Astrocyte (in vitro differentiated cells and primary cell): ENCODE measurements at regions not wholly inside any gene's neighbourhood (a gene's known extent, or its start where the extent isn't known, plus 50 kb on each side); places are given as distances from the start of the nearest gene placed in this dataset.

Experiments used
- EZH2 ChIP-seq: IDR thresholded peaks from 2 replicates; pipeline ENCODE4 v1.6.1; 2012; ENCODE audit warnings: mild to moderate bottlenecking, low read length, inconsistent platforms; ENCODE audit not compliant: insufficient read depth
- TF ChIP-seq, protein P1 (sequence below): IDR thresholded peaks from 2 replicates; pipeline ENCODE4 v1.5.1; 2011; ENCODE audit warnings: low read depth, mild to moderate bottlenecking, inconsistent platforms, low read length, moderate library complexity; ENCODE audit not compliant: insufficient read depth

GRCh38 chr9:129400971-129401622 lies 219.8 kb downstream of the C9orf50 start:
- TF ChIP-seq, protein P1, sequence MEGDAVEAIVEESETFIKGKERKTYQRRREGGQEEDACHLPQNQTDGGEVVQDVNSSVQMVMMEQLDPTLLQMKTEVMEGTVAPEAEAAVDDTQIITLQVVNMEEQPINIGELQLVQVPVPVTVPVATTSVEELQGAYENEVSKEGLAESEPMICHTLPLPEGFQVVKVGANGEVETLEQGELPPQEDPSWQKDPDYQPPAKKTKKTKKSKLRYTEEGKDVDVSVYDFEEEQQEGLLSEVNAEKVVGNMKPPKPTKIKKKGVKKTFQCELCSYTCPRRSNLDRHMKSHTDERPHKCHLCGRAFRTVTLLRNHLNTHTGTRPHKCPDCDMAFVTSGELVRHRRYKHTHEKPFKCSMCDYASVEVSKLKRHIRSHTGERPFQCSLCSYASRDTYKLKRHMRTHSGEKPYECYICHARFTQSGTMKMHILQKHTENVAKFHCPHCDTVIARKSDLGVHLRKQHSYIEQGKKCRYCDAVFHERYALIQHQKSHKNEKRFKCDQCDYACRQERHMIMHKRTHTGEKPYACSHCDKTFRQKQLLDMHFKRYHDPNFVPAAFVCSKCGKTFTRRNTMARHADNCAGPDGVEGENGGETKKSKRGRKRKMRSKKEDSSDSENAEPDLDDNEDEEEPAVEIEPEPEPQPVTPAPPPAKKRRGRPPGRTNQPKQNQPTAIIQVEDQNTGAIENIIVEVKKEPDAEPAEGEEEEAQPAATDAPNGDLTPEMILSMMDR, result no peak
- TF ChIP-seq EZH2, result no peak
